ENCODE measurements at regions not wholly inside any gene's neighbourhood (a gene's known extent, or its start where the extent isn't known, plus 50 kb on each side); places are given as distances from the start of the nearest gene placed in this dataset.

DNA sequence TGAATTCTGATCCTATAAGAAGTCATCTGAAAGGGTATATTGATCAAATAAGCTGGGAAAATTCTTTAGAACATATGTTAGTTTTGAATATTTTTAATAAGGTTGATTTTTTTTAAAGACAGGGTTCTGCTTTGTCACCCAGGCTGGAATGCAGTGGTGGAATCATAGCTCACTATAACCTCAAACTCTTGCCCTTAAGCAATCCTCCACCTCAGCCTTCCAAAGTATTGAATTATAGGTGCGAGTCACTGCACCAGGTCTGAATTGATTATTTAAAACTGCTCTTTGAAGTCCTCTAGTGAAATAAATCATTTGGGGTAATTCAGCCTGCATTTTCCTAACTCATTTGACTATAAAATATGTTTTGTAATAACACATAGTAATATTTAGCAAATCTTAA lies 812.3 kb downstream of the PDHA2 start:
- DNase-seq (ENCODE audit: low read depth, low spot score), result no peak

DNA sequence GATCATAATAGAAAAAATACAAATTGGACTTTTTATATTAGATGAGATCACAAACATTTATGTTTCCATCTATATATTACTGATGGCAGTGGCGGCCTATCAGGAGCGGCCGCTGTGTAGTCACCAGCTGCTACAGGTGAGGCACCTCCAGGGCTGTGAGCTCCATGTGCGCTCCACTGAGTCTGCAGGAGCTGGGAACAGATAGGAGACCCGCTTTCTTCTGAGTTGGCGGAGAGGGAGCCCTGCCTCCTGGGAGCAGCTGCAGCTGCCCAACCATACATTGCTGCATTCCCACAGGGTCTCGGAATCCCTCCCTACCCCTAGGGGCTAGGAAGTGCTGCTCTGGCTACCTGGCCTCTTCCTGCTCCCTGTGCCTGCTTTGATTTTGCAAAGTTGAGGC lies 812.9 kb downstream of the PDHA2 start:
- POLR2A ChIA-PET, result no interaction called here
- CTCF ChIA-PET, result no interaction called here
- DNase-seq (ENCODE audit: low read depth, low spot score) (no peak), ATAC-seq (no peak)
- Histone ChIP-seq H3K9me2 (ENCODE audit: insufficient read depth) (no peaks in the 10 kb centered on the region; the same call in 1 of the 2 replicates), H3K36me3 (ENCODE audit: control insufficient read depth in 1 of 2, insufficient read depth in 2 of 2, low read length in 2 of 2) (no peaks in the 10 kb centered on the region), H2AFZ (ENCODE audit: low read depth, low read length, poor library complexity, severe bottlenecking) (no peak overlapping the region), H3K9ac (ENCODE audit: low read length) (no peak overlapping the region), H3K4me2 (ENCODE audit: low read length) (no peak overlapping the region), H3K27ac (ENCODE audit: low read depth, low read length) (no peak overlapping the region), H3K9me3 (ENCODE audit: control insufficient read depth in 1 of 2, insufficient read depth in 1 of 2, low read depth in 1 of 2, low read length in 2 of 2) (peaks cover 4 to 8% of the 10 kb centered on the region in 2 experiments; a peak in 2 of 4 replicates), H3K4me3 (replicated peaks in 1 of 2; ENCODE audit: low read depth in 1 of 2, low read length in 2 of 2) (no peak overlapping the region), H3K79me2 (ENCODE audit: insufficient read depth, low read length) (no peaks in the 10 kb centered on the region), H4K20me1 (ENCODE audit: insufficient read depth) (no peaks in the 10 kb centered on the region), H3K4me1 (ENCODE audit: control insufficient read depth in 1 of 2, insufficient read depth in 2 of 2, low read length in 2 of 2) (peaks cover 0 to 26% of the 10 kb centered on the region in 2 experiments; a peak in 3 of 4 replicates), H3K27me3 (ENCODE audit: insufficient read depth, low read length) (no peaks in the 10 kb centered on the region)
- intact Hi-C loops (cut with micrococcal nuclease), result no loop called here
- RAD21 ChIA-PET (ENCODE audit: low non-redundant PET in 1 of 2, low total read pairs in 2 of 2, uncharacterized antibody in 2 of 2, unreplicated experiment in 2 of 2), result no interaction called here
- TF ChIP-seq YY1 (IDR thresholded peaks at IDR 0.05; ENCODE audit: extremely low read depth, insufficient replicate concordance, low read depth, low read length), result no peak
- TF ChIP-seq CBX3 (IDR thresholded peaks at IDR 0.05; ENCODE audit: low read depth), result no peak
- TF ChIP-seq, protein P1, sequence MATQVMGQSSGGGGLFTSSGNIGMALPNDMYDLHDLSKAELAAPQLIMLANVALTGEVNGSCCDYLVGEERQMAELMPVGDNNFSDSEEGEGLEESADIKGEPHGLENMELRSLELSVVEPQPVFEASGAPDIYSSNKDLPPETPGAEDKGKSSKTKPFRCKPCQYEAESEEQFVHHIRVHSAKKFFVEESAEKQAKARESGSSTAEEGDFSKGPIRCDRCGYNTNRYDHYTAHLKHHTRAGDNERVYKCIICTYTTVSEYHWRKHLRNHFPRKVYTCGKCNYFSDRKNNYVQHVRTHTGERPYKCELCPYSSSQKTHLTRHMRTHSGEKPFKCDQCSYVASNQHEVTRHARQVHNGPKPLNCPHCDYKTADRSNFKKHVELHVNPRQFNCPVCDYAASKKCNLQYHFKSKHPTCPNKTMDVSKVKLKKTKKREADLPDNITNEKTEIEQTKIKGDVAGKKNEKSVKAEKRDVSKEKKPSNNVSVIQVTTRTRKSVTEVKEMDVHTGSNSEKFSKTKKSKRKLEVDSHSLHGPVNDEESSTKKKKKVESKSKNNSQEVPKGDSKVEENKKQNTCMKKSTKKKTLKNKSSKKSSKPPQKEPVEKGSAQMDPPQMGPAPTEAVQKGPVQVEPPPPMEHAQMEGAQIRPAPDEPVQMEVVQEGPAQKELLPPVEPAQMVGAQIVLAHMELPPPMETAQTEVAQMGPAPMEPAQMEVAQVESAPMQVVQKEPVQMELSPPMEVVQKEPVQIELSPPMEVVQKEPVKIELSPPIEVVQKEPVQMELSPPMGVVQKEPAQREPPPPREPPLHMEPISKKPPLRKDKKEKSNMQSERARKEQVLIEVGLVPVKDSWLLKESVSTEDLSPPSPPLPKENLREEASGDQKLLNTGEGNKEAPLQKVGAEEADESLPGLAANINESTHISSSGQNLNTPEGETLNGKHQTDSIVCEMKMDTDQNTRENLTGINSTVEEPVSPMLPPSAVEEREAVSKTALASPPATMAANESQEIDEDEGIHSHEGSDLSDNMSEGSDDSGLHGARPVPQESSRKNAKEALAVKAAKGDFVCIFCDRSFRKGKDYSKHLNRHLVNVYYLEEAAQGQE (IDR thresholded peaks at IDR 0.05; ENCODE audit: low read depth), result no peak
- TF ChIP-seq, protein P2, sequence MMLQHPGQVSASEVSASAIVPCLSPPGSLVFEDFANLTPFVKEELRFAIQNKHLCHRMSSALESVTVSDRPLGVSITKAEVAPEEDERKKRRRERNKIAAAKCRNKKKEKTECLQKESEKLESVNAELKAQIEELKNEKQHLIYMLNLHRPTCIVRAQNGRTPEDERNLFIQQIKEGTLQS (IDR thresholded peaks at IDR 0.05), result no peak
- TF ChIP-seq ELF1 (IDR thresholded peaks at IDR 0.05; ENCODE audit: borderline replicate concordance, low read depth), result no peak
- TF ChIP-seq POLR2A (IDR thresholded peaks at IDR 0.05; ENCODE audit: borderline replicate concordance, extremely low read depth, insufficient read depth, insufficient read length), result no peak
- no peak for TF ChIP-seq RAD21 (IDR thresholded peaks at IDR 0.05; ENCODE audit: low read depth)
- TF ChIP-seq, protein P3, sequence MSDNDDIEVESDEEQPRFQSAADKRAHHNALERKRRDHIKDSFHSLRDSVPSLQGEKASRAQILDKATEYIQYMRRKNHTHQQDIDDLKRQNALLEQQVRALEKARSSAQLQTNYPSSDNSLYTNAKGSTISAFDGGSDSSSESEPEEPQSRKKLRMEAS (IDR thresholded peaks at IDR 0.05), result no peak
- no peak for TF ChIP-seq ZNF274 (IDR thresholded peaks at IDR 0.05; ENCODE audit: low read depth, low read length)
- TF ChIP-seq EZH2phosphoT487 (IDR thresholded peaks at IDR 0.05; ENCODE audit: borderline replicate concordance), result no peak
- TF ChIP-seq ZFX (IDR thresholded peaks at IDR 0.05), result no peak
- no TSS peak for BruUV-seq (replicated peaks)

More for the DNA sequence above, 812.3 kb downstream of the PDHA2 start:
- Histone ChIP-seq H3K9me2 (ENCODE audit: insufficient read depth) (no peaks in the 10 kb centered on the region; the same call in 1 of the 2 replicates), H3K27me3 (ENCODE audit: insufficient read depth, low read length) (no peaks in the 10 kb centered on the region), H3K4me3 (replicated peaks in 1 of 2; ENCODE audit: low read depth in 1 of 2, low read length in 2 of 2) (no peak overlapping the region), H3K4me2 (ENCODE audit: low read length) (peak overlapping the region; percentile 23; the same call in 1 of the 2 replicates), H3K36me3 (ENCODE audit: control insufficient read depth in 1 of 2, insufficient read depth in 2 of 2, low read length in 2 of 2) (no peaks in the 10 kb centered on the region), H3K9me3 (ENCODE audit: control insufficient read depth in 1 of 2, insufficient read depth in 1 of 2, low read depth in 1 of 2, low read length in 2 of 2) (peaks cover 4 to 8% of the 10 kb centered on the region in 2 experiments; a peak in 2 of 4 replicates), H3K79me2 (ENCODE audit: insufficient read depth, low read length) (no peaks in the 10 kb centered on the region), H4K20me1 (ENCODE audit: insufficient read depth) (no peaks in the 10 kb centered on the region), H2AFZ (ENCODE audit: low read depth, low read length, poor library complexity, severe bottlenecking) (no peak overlapping the region), H3K9ac (ENCODE audit: low read length) (no peak overlapping the region), H3K27ac (ENCODE audit: low read depth, low read length) (no peak overlapping the region), H3K4me1 (ENCODE audit: control insufficient read depth in 1 of 2, insufficient read depth in 2 of 2, low read length in 2 of 2) (peaks cover 0 to 26% of the 10 kb centered on the region in 2 experiments; a peak in 3 of 4 replicates)
- RAD21 ChIA-PET (ENCODE audit: low non-redundant PET in 1 of 2, low total read pairs in 2 of 2, uncharacterized antibody in 2 of 2, unreplicated experiment in 2 of 2), result no interaction called here
- no peak for ATAC-seq
- no TSS peak for BruUV-seq (replicated peaks)
- POLR2A ChIA-PET, result no interaction called here
- intact Hi-C loops (cut with micrococcal nuclease), result no loop called here
- CTCF ChIA-PET, result no interaction called here
- no peak for TF ChIP-seq POLR2A (IDR thresholded peaks at IDR 0.05; ENCODE audit: borderline replicate concordance, extremely low read depth, insufficient read depth, insufficient read length)
- 0 out of 2 replicates have a peak, but pooled peaks have one; percentile 22 for TF ChIP-seq FOSL1 (IDR thresholded peaks at IDR 0.05; ENCODE audit: low read depth)
- TF ChIP-seq, protein P4, sequence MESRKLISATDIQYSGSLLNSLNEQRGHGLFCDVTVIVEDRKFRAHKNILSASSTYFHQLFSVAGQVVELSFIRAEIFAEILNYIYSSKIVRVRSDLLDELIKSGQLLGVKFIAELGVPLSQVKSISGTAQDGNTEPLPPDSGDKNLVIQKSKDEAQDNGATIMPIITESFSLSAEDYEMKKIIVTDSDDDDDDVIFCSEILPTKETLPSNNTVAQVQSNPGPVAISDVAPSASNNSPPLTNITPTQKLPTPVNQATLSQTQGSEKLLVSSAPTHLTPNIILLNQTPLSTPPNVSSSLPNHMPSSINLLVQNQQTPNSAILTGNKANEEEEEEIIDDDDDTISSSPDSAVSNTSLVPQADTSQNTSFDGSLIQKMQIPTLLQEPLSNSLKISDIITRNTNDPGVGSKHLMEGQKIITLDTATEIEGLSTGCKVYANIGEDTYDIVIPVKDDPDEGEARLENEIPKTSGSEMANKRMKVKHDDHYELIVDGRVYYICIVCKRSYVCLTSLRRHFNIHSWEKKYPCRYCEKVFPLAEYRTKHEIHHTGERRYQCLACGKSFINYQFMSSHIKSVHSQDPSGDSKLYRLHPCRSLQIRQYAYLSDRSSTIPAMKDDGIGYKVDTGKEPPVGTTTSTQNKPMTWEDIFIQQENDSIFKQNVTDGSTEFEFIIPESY (IDR thresholded peaks at IDR 0.05; ENCODE audit: extremely low read depth, insufficient replicate concordance, low read length), result no peak
- TF ChIP-seq, protein P3 (IDR thresholded peaks at IDR 0.05), result no peak
